Naive thymus-derived CD4-positive, alpha-beta T cell (primary cell): ENCODE measurements at regions not wholly inside any gene's neighbourhood (a gene's known extent, or its start where the extent isn't known, plus 50 kb on each side); places are given as distances from the start of the nearest gene placed in this dataset.

ENCODE experiments used
- ATAC-seq: fragments of 150-1000 bp; cut with Tn5 transposase; 2 replicates; pipeline ENCODE4 v1.10.0; 2021; ENCODE audit warnings: mild to moderate bottlenecking, moderate library complexity
- CTCF ChIA-PET: fragments of 350-600 bp; sonication (Branson Sonifier 250); formaldehyde crosslinking; loops from one replicate; lab custom pipeline; 2021; ENCODE audit warnings: antibody characterized with exemption; lab: Charles Lee
- POLR2A ChIA-PET: fragments of 350-600 bp; sonication (Branson Sonifier 250); formaldehyde crosslinking; loops from one replicate; lab custom pipeline; 2021; ENCODE audit warnings: antibody characterized with exemption, inconsistent platforms; lab: Charles Lee
- DNase-seq, 9 donors: peaks; one replicate each; pipeline versions ENCODE4 v3.0.0 to v3.0.0-alpha.2; 2020 to 2022; ENCODE audit warnings: mixed read lengths in 1 of 9
- H3K27ac ChIP-seq: one replicate; pipeline ENCODE4 v1.7.0; 2013; ENCODE audit warnings: mild to moderate bottlenecking, low read depth, low read length, moderate library complexity
- H3K27me3 ChIP-seq, 2 donors: one replicate each; pipeline ENCODE4 v1.7.0; 2013; ENCODE audit warnings: low read length in 2 of 2, mild to moderate bottlenecking in 2 of 2, moderate library complexity in 2 of 2; ENCODE audit not compliant: control insufficient read depth in 2 of 2, insufficient read depth in 2 of 2
- H3K36me3 ChIP-seq, 3 experiments: 1 replicate in 2 of 3; 2 replicates in 1 of 3; pipeline ENCODE4 v1.7.0; 2013; ENCODE audit warnings: low read length in 3 of 3, mild to moderate bottlenecking in 3 of 3, moderate library complexity in 1 of 3; ENCODE audit not compliant: insufficient read depth in 3 of 3, control insufficient read depth in 2 of 3
- H3K4me1 ChIP-seq, 2 donors: one replicate each; pipeline ENCODE4 v1.7.0; 2013; ENCODE audit warnings: low read length in 2 of 2, mild to moderate bottlenecking in 2 of 2, moderate library complexity in 1 of 2; ENCODE audit not compliant: control insufficient read depth in 2 of 2, insufficient read depth in 2 of 2
- H3K4me3 ChIP-seq: 2 replicates; pipeline ENCODE4 v1.7.0; 2013; ENCODE audit warnings: mild to moderate bottlenecking, low read length
- H3K9me3 ChIP-seq, 3 experiments: 1 replicate in 2 of 3; 2 replicates in 1 of 3; pipeline ENCODE4 v1.7.0; 2013; ENCODE audit warnings: low read length in 3 of 3; ENCODE audit not compliant: control insufficient read depth in 2 of 3
- H3K27ac Mint-ChIP-seq, 9 donors: one replicate each; pipeline ENCODE4 v1.8.0; 2020 to 2022; ENCODE audit warnings: mixed read lengths in 9 of 9, mild to moderate bottlenecking in 8 of 9, moderate library complexity in 5 of 9, inconsistent platforms in 2 of 9
- H3K27me3 Mint-ChIP-seq, 5 donors: one replicate each; pipeline ENCODE4 v1.8.0; 2021 to 2022; ENCODE audit warnings: mixed read lengths in 5 of 5, mild to moderate bottlenecking in 1 of 5
- H3K36me3 Mint-ChIP-seq, 5 donors: one replicate each; pipeline ENCODE4 v1.8.0; 2020 to 2022; ENCODE audit warnings: mixed read lengths in 5 of 5, mild to moderate bottlenecking in 3 of 5, inconsistent platforms in 1 of 5
- H3K4me1 Mint-ChIP-seq, 7 donors: one replicate each; pipeline ENCODE4 v1.8.0; 2020 to 2022; ENCODE audit warnings: mixed read lengths in 7 of 7, mild to moderate bottlenecking in 3 of 7, inconsistent platforms in 1 of 7
- H3K4me3 Mint-ChIP-seq, 10 donors: one replicate each; pipeline ENCODE4 v1.8.0; 2020 to 2022; ENCODE audit warnings: mild to moderate bottlenecking in 10 of 10, mixed read lengths in 10 of 10, moderate library complexity in 6 of 10, inconsistent platforms in 2 of 10
- H3K9me3 Mint-ChIP-seq, 11 donors: one replicate each; pipeline ENCODE4 v1.8.0; 2020 to 2022; ENCODE audit warnings: mixed read lengths in 11 of 11, mild to moderate bottlenecking in 4 of 11, inconsistent platforms in 1 of 11, moderate library complexity in 1 of 11
- intact Hi-C, 2 donors: fragments of 100-400 bp; cut with micrococcal nuclease; formaldehyde crosslinking; loops; one replicate each; pipeline ENCODE4 v1.15.1; 2023

GRCh38 chr11:109109571-109110315 is 312.2 kb upstream of the C11orf87 start:
- POLR2A ChIA-PET, result no interaction called here
- H3K9me3 Mint-ChIP-seq, result peaks cover 0 to 3% (median 0%) of the 10 kb centered on the region in 11 donors
- no peak for ATAC-seq
- H3K9me3 ChIP-seq, result no peaks in the 10 kb centered on the region
- H3K36me3 ChIP-seq, result no peaks in the 10 kb centered on the region
- H3K4me3 Mint-ChIP-seq, result no peak overlapping the region
- CTCF ChIA-PET, result no interaction called here
- H3K27me3 Mint-ChIP-seq, result peaks cover 0 to 30% (median 18%) of the 10 kb centered on the region in 5 donors
- H3K4me1 ChIP-seq, result no peaks in the 10 kb centered on the region
- no peaks in the 10 kb centered on the region for H3K4me1 Mint-ChIP-seq
- no peak for DNase-seq
- H3K27ac Mint-ChIP-seq, result no peak overlapping the region
- no peaks in the 10 kb centered on the region for H3K36me3 Mint-ChIP-seq
- no peaks in the 10 kb centered on the region for H3K27me3 ChIP-seq
- H3K27ac ChIP-seq, result no peak overlapping the region
- intact Hi-C loops, result no loop called here
- no peak overlapping the region for H3K4me3 ChIP-seq

- ChIA-PET CTCF (no interaction called here), POLR2A (no interaction called here)
- Mint-ChIP-seq H3K4me3 (no peak overlapping the region), H3K27me3 (peaks cover 0 to 22% (median 11%) of the 10 kb centered on the region in 5 donors), H3K36me3 (no peaks in the 10 kb centered on the region), H3K9me3 (peaks cover 0 to 3% (median 0%) of the 10 kb centered on the region in 11 donors), H3K27ac (no peak overlapping the region), H3K4me1 (peaks cover 0 to 2% (median 0%) of the 10 kb centered on the region in 7 donors)
- Histone ChIP-seq H3K9me3 (no peaks in the 10 kb centered on the region), H3K4me1 (no peaks in the 10 kb centered on the region), H3K36me3 (no peaks in the 10 kb centered on the region), H3K27me3 (no peaks in the 10 kb centered on the region), H3K27ac (no peak overlapping the region), H3K4me3 (no peak overlapping the region)
- intact Hi-C loops, result no loop called here
- no peak for DNase-seq
- no peak for ATAC-seq
Measured at GRCh38 chr11:109112261-109112660, 309.7 kb upstream of the C11orf87 start.

- DNase-seq (no peak), ATAC-seq (no peak)
- Histone ChIP-seq H3K9me3 (no peaks in the 10 kb centered on the region), H3K36me3 (no peaks in the 10 kb centered on the region), H3K27ac (no peak overlapping the region), H3K4me3 (no peak overlapping the region), H3K4me1 (no peaks in the 10 kb centered on the region), H3K27me3 (no peaks in the 10 kb centered on the region)
- intact Hi-C loops, result no loop called here
- Mint-ChIP-seq H3K4me1 (peaks cover 0 to 2% (median 0%) of the 10 kb centered on the region in 7 donors), H3K27ac (no peak overlapping the region), H3K9me3 (peaks cover 0 to 3% (median 0%) of the 10 kb centered on the region in 11 donors), H3K27me3 (peaks cover 0 to 22% (median 11%) of the 10 kb centered on the region in 5 donors), H3K36me3 (no peaks in the 10 kb centered on the region), H3K4me3 (no peak overlapping the region)
- POLR2A ChIA-PET, result no interaction called here
- CTCF ChIA-PET, result no interaction called here
Measured at GRCh38 chr11:109112821-109113280, 309.1 kb upstream of the C11orf87 start.

- Mint-ChIP-seq H3K4me1 (peaks cover 0 to 2% (median 0%) of the 10 kb centered on the region in 7 donors), H3K27me3 (no peaks in the 10 kb centered on the region), H3K9me3 (peaks cover 0 to under 1% (median 0%) of the 10 kb centered on the region in 11 donors), H3K27ac (no peak overlapping the region), H3K36me3 (no peaks in the 10 kb centered on the region), H3K4me3 (no peak overlapping the region)
- ChIA-PET POLR2A (interaction anchor here (0.6 kb wide), 1 partner anchor 30 kb away, joined by 3 read pairs; no protein-coding TSS in a partner anchor), CTCF (no interaction called here)
- Histone ChIP-seq H3K36me3 (no peaks in the 10 kb centered on the region), H3K27me3 (no peaks in the 10 kb centered on the region), H3K27ac (no peak overlapping the region), H3K4me1 (no peaks in the 10 kb centered on the region), H3K9me3 (no peaks in the 10 kb centered on the region), H3K4me3 (no peak overlapping the region)
- intact Hi-C loops, result no loop called here
- DNase-seq (no peak), ATAC-seq (no peak)
Measured at GRCh38 chr11:109120341-109120740, 301.6 kb upstream of the C11orf87 start.

- Mint-ChIP-seq H3K36me3 (no peaks in the 10 kb centered on the region), H3K4me1 (no peaks in the 10 kb centered on the region), H3K9me3 (no peaks in the 10 kb centered on the region), H3K27me3 (no peaks in the 10 kb centered on the region), H3K4me3 (no peak overlapping the region), H3K27ac (no peak overlapping the region)
- Histone ChIP-seq H3K27ac (no peak overlapping the region), H3K27me3 (no peaks in the 10 kb centered on the region), H3K9me3 (no peaks in the 10 kb centered on the region), H3K4me3 (no peak overlapping the region), H3K4me1 (no peaks in the 10 kb centered on the region), H3K36me3 (no peaks in the 10 kb centered on the region)
- DNase-seq (no peak), ATAC-seq (peak; percentile 29)
- CTCF ChIA-PET, result no interaction called here
- intact Hi-C loops, result no loop called here
- POLR2A ChIA-PET, result no interaction called here
Measured at GRCh38 chr11:109121173-109121932, 300.6 kb upstream of the C11orf87 start.

GRCh38 chr11:109123816-109124787 is 297.9 kb upstream of the C11orf87 start:
- Mint-ChIP-seq H3K4me1 (no peaks in the 10 kb centered on the region), H3K36me3 (no peaks in the 10 kb centered on the region), H3K4me3 (no peak overlapping the region), H3K27me3 (peaks cover 0 to 4% (median 0%) of the 10 kb centered on the region in 5 donors), H3K27ac (no peak overlapping the region), H3K9me3 (no peaks in the 10 kb centered on the region)
- ChIA-PET CTCF (no interaction called here), POLR2A (no interaction called here)
- intact Hi-C loops, result no loop called here
- Histone ChIP-seq H3K27me3 (no peaks in the 10 kb centered on the region), H3K9me3 (no peaks in the 10 kb centered on the region), H3K4me1 (no peaks in the 10 kb centered on the region), H3K4me3 (no peak overlapping the region), H3K36me3 (no peaks in the 10 kb centered on the region), H3K27ac (no peak overlapping the region)
- no peak for DNase-seq
- no peak for ATAC-seq
